Panc1 (cell line): ENCODE measurements at regions not wholly inside any gene's neighbourhood (a gene's known extent, or its start where the extent isn't known, plus 50 kb on each side); places are given as distances from the start of the nearest gene placed in this dataset.

Experiments used
- ATAC-seq: fragments of 200-7000 bp; cut with Tn5 transposase; 2 replicates; pipeline ENCODE4 v1.9.1; 2020; ENCODE audit warnings: mild to moderate bottlenecking, moderate library complexity
- BruUV-seq: library from RNA; stranded (reverse); fragments of 400-500 nt; replicated peaks from 2 replicates; lab custom pipeline; 2021; lab: Mats Ljungman, UMichigan
- CTCF ChIA-PET: fragments of 300-600 bp; sonication (Branson Sonifier 250); formaldehyde crosslinking; loops from one replicate; lab custom pipeline; 2022; ENCODE audit warnings: antibody characterized with exemption; lab: Charles Lee
- POLR2A ChIA-PET: fragments of 300-600 bp; sonication (Branson Sonifier 250); formaldehyde crosslinking; loops from one replicate; lab custom pipeline; 2022; ENCODE audit warnings: antibody characterized with exemption; lab: Charles Lee
- DNase-seq: peaks from one replicate; pipeline ENCODE4 v3.0.0-alpha.2; 2010; ENCODE audit warnings: low read depth, low spot score
- H3K27ac ChIP-seq: 2 replicates; pipeline ENCODE4 v1.5.1; 2011; ENCODE audit warnings: mild to moderate bottlenecking, low read length, inconsistent platforms
- H3K27me3 ChIP-seq: fragments of 200-500 bp; sonication (Bioruptor generic); 2 replicates; pipeline ENCODE4 v1.6.0; 2014; ENCODE audit warnings: low read length, inconsistent platforms; ENCODE audit not compliant: control insufficient read depth, insufficient read depth
- H3K36me3 ChIP-seq: fragments of 200-500 bp; sonication (Bioruptor generic); 2 replicates; pipeline ENCODE4 v1.5.1; 2014; ENCODE audit warnings: inconsistent platforms, mild to moderate bottlenecking, low read length, moderate library complexity; ENCODE audit not compliant: control insufficient read depth, insufficient read depth
- H3K4me1 ChIP-seq: 2 replicates; pipeline ENCODE4 v1.5.1; 2011; ENCODE audit warnings: inconsistent platforms, mild to moderate bottlenecking, low read length, moderate library complexity; ENCODE audit not compliant: control insufficient read depth, insufficient read depth
- H3K4me3 ChIP-seq, 2 experiments: 2 replicates each; pipeline ENCODE4 v1.5.1; 2011 to 2012; ENCODE audit warnings: low read depth in 2 of 2, low read length in 2 of 2, mild to moderate bottlenecking in 2 of 2, inconsistent platforms in 1 of 2, moderate library complexity in 1 of 2
- H3K9me3 ChIP-seq: fragments of 200-500 bp; sonication (Bioruptor generic); 2 replicates; pipeline ENCODE4 v1.5.1; 2014; ENCODE audit warnings: low read depth, mild to moderate bottlenecking, inconsistent platforms, low read length, moderate library complexity; ENCODE audit not compliant: control insufficient read depth, insufficient read depth
- CTCF ChIP-seq: fragments of 450-650 bp; IDR thresholded peaks from 2 replicates; pipeline ENCODE4 v1.5.1; 2017; ENCODE audit warnings: mild to moderate bottlenecking
- POLR2AphosphoS5 ChIP-seq: IDR thresholded peaks from 2 replicates; pipeline ENCODE4 v1.6.1; 2012; ENCODE audit warnings: mild to moderate bottlenecking, low read depth, low read length, moderate library complexity
- REST ChIP-seq, 2 experiments: IDR thresholded peaks; 2 replicates each; pipeline ENCODE4 v1.6.1; 2011 to 2012; ENCODE audit warnings: low read depth in 2 of 2, control low read depth in 1 of 2, low read length in 1 of 2, mild to moderate bottlenecking in 1 of 2, moderate library complexity in 1 of 2; ENCODE audit not compliant: insufficient read depth in 1 of 2
- SIN3A ChIP-seq: IDR thresholded peaks from 2 replicates; pipeline ENCODE4 v1.6.1; 2012; ENCODE audit warnings: low read depth, mild to moderate bottlenecking, low read length, moderate library complexity, borderline replicate concordance; ENCODE audit not compliant: insufficient read depth
- TCF7L2 ChIP-seq: IDR thresholded peaks from 2 replicates; pipeline ENCODE4 v1.6.1; 2011; ENCODE audit warnings: mild to moderate bottlenecking, low read depth, low read length, inconsistent platforms
- in situ Hi-C: cut with HindIII; loops from 2 replicates; pipeline ENCODE4 v1.10.0; 2016; ENCODE audit warnings: low sequenced_read_pairs, low pct_unique_long_range_greater_than_20kb
- intact Hi-C: fragments of 100-400 bp; cut with micrococcal nuclease; formaldehyde crosslinking; loops from one replicate; pipeline ENCODE4 v1.10.0; 2022; ENCODE audit not compliant: unreplicated experiment

GRCh38 chr15:29442532-29442931 is 172.9 kb upstream of the NSMCE3 start:
- ChIA-PET CTCF (no interaction called here), POLR2A (no interaction called here)
- no peaks in the 10 kb centered on the region for H3K36me3 ChIP-seq
- intact Hi-C loops = no loop called here
- no peaks in the 10 kb centered on the region; the same call in 1 of the 2 replicates for H3K27me3 ChIP-seq
- in situ Hi-C loops = no loop called here
- H3K4me1 ChIP-seq = no peaks in the 10 kb centered on the region
- BruUV-seq = no TSS peak
- no peak overlapping the region for H3K27ac ChIP-seq
- H3K9me3 ChIP-seq = no peaks in the 10 kb centered on the region
- TF ChIP-seq SIN3A (no peak), POLR2AphosphoS5 (no peak), CTCF (no peak), REST (IDR thresholded peaks at IDR 0.05; ENCODE audit: insufficient read depth in 1 of 2, low read depth in 2 of 2, low read length in 1 of 2) (no peak), TCF7L2 (no peak)
- H3K4me3 ChIP-seq = no peak overlapping the region
- no peak for DNase-seq
- ATAC-seq = no peak

- ChIA-PET CTCF (no interaction called here), POLR2A (no interaction called here)
- DNase-seq (no peak), ATAC-seq (no peak)
- Histone ChIP-seq H3K9me3 (no peaks in the 10 kb centered on the region), H3K4me1 (no peaks in the 10 kb centered on the region), H3K27ac (no peak overlapping the region), H3K27me3 (peaks cover 6% of the 10 kb centered on the region; the same call in 1 of the 2 replicates), H3K4me3 (no peak overlapping the region), H3K36me3 (no peaks in the 10 kb centered on the region)
- intact Hi-C loops = no loop called here
- in situ Hi-C loops = no loop called here
- TF ChIP-seq CTCF (no peak), POLR2AphosphoS5 (no peak), SIN3A (no peak), TCF7L2 (no peak), REST (IDR thresholded peaks at IDR 0.05; ENCODE audit: insufficient read depth in 1 of 2, low read depth in 2 of 2, low read length in 1 of 2) (no peak)
- BruUV-seq = no TSS peak
Observed at GRCh38 chr15:29440541-29440940, 170.9 kb upstream of the NSMCE3 start.
